K562 (cell line): ENCODE measurements at regions not wholly inside any gene's neighbourhood (a gene's known extent, or its start where the extent isn't known, plus 50 kb on each side); places are given as distances from the start of the nearest gene placed in this dataset.

ENCODE experiments used
- ATAC-seq: fragments of 200-7000 bp; cut with Tn5 transposase; 3 replicates; pipeline ENCODE4 v1.9.1; 2020; ENCODE audit warnings: moderate library complexity
- BruUV-seq: library from RNA; stranded (reverse); fragments of 400-500 nt; replicated peaks from 2 replicates; lab custom pipeline; 2021; lab: Mats Ljungman, UMichigan
- CTCF ChIA-PET: fragments of 300-600 bp; formaldehyde crosslinking; extraction: SDS; loops from one replicate; lab custom pipeline; 2021; ENCODE audit warnings: low intra/inter-chr PET ratio; lab: Yijun Ruan, JAX
- POLR2A ChIA-PET: fragments of 300-600, 350-650 bp; sonication (Branson Sonifier 250); formaldehyde crosslinking; extraction: SDS; loops from one replicate; lab custom pipeline; 2021; ENCODE audit warnings: antibody characterized with exemption, inconsistent platforms; lab: Yijun Ruan, JAX
- DNase-seq, 4 experiments: peaks; one replicate each; pipeline versions ENCODE4 v3.0.0 to v3.0.0-alpha.2; 2011 to 2018; ENCODE audit warnings: low spot score in 3 of 4, mixed read lengths in 3 of 4; ENCODE audit errors: extremely low read depth in 1 of 4
- FAIRE-seq: peaks from 2 replicates; lab custom pipeline; 2011; peaks lifted over from hg19 to GRCh38; lab: Jason Lieb, UNC
- H2AFZ ChIP-seq: 2 replicates; pipeline ENCODE4 v1.6.0; 2011; ENCODE audit warnings: low read depth, low read length, control low read depth, inconsistent platforms
- H3K27ac ChIP-seq: fragments of 200-600 bp; 3 replicates; pipeline ENCODE4 v1.8.0; 2011; ENCODE audit warnings: low read depth, mild to moderate bottlenecking, control low read depth, inconsistent platforms, low read length, moderate library complexity, mixed read lengths; ENCODE audit errors: extremely low read depth
- H3K27me3 ChIP-seq, 2 experiments: fragments of 300-600 bp in 1 of 2; 2 replicates in 1 of 2; 3 replicates in 1 of 2; pipeline versions ENCODE4 v1.6.0 to v1.8.0; 2011; ENCODE audit warnings: inconsistent platforms in 2 of 2, low read length in 2 of 2, mild to moderate bottlenecking in 1 of 2, mixed read lengths in 1 of 2, moderate library complexity in 1 of 2; ENCODE audit not compliant: control insufficient read depth in 2 of 2, insufficient read depth in 2 of 2
- H3K36me3 ChIP-seq: fragments of 300-600 bp; 3 replicates; pipeline ENCODE4 v1.8.0; 2011; ENCODE audit warnings: mild to moderate bottlenecking, low read length, inconsistent platforms; ENCODE audit not compliant: control insufficient read depth, insufficient read depth
- H3K4me1 ChIP-seq, 2 experiments: fragments of 200-600 bp in 1 of 2; replicated peaks in 1 of 2; 2 replicates in 1 of 2; 3 replicates in 1 of 2; pipeline versions ENCODE4 v1.5.1 to v1.8.0; 2011; ENCODE audit warnings: inconsistent platforms in 2 of 2, low read length in 2 of 2, mild to moderate bottlenecking in 1 of 2, mixed read lengths in 1 of 2, moderate library complexity in 1 of 2; ENCODE audit not compliant: control insufficient read depth in 2 of 2, insufficient read depth in 2 of 2
- H3K4me2 ChIP-seq: 2 replicates; pipeline ENCODE4 v1.6.1; 2011; ENCODE audit warnings: low read length, control low read depth, inconsistent platforms, mixed read lengths; ENCODE audit not compliant: insufficient read depth
- H3K4me3 ChIP-seq: fragments of 200-600 bp; sonication (generic), shearing (Covaris generic); 2 replicates; pipeline ENCODE4 v1.5.1; 2016; ENCODE audit warnings: control low read depth, inconsistent platforms
- H3K79me2 ChIP-seq: fragments of 200-600 bp; 3 replicates; pipeline ENCODE4 v1.8.0; 2011; ENCODE audit warnings: low read length, inconsistent platforms; ENCODE audit not compliant: control insufficient read depth, insufficient read depth
- H3K9ac ChIP-seq, 2 experiments: 2 replicates each; pipeline versions ENCODE4 v1.6.0 to v1.6.1; 2011; ENCODE audit warnings: low read depth in 2 of 2, low read length in 2 of 2, control low read depth in 1 of 2, inconsistent platforms in 1 of 2, mild to moderate bottlenecking in 1 of 2, mixed read lengths in 1 of 2; ENCODE audit not compliant: insufficient read depth in 1 of 2
- H3K9me1 ChIP-seq: one replicate; pipeline ENCODE4 v1.6.0; 2011; ENCODE audit warnings: inconsistent platforms, mild to moderate bottlenecking, low read length, moderate library complexity; ENCODE audit not compliant: control insufficient read depth, insufficient read depth
- H3K9me3 ChIP-seq: replicated peaks from 2 replicates; pipeline ENCODE4 v1.5.1; 2011; ENCODE audit warnings: low read depth, low read length, inconsistent platforms; ENCODE audit not compliant: control insufficient read depth, insufficient read depth
- H4K20me1 ChIP-seq: replicated peaks from 2 replicates; pipeline ENCODE4 v1.6.1; 2011; ENCODE audit warnings: low read length, inconsistent platforms, mixed read lengths; ENCODE audit not compliant: control insufficient read depth, insufficient read depth
- DMBX1 ChIP-seq: fragments of 250-450 bp; sonication (Bioruptor Pico); IDR thresholded peaks from 2 replicates; pipeline ENCODE4 v1.8.0; 2022; ENCODE audit warnings: inconsistent platforms, mild to moderate bottlenecking, moderate library complexity, borderline replicate concordance
- OTX1 ChIP-seq: fragments of 450-650 bp; formaldehyde crosslinking; IDR thresholded peaks from 2 replicates; pipeline ENCODE4 v1.4.0; 2022; ENCODE audit warnings: mild to moderate bottlenecking
- PCBP1 ChIP-seq: fragments of 200-400 bp; formaldehyde crosslinking; IDR thresholded peaks from 2 replicates; pipeline ENCODE4 v1.6.1; 2018; ENCODE audit warnings: mild to moderate bottlenecking, low read depth, low read length; ENCODE audit not compliant: poor library complexity, severe bottlenecking
- YBX1 ChIP-seq: fragments of 450-650 bp; IDR thresholded peaks from 2 replicates; pipeline ENCODE4 v1.7.1; 2016; ENCODE audit warnings: mild to moderate bottlenecking
- ZNF57 ChIP-seq: fragments of 450-650 bp; formaldehyde crosslinking; IDR thresholded peaks from 2 replicates; pipeline ENCODE4 v1.4.0; 2020; ENCODE audit warnings: mild to moderate bottlenecking, moderate library complexity
- WGBS: fragments of 100-300 bp; shearing (Covaris generic); methylation state at CpG from one replicate; pipeline ENCODE4 v1.1.6; 2016; ENCODE audit warnings: low coverage, mixed read lengths; ENCODE audit not compliant: insufficient coverage; ENCODE audit errors: missing lambda C conversion rate; 5-methylcytosine and 5-hydroxymethylcytosine counted together
- in situ Hi-C: fragments of 300-500 bp; cut with MboI; formaldehyde crosslinking; loops from 4 replicates; pipeline ENCODE4 v1.15.0; 2018; ENCODE audit warnings: inconsistent platforms, mixed read lengths
- intact Hi-C: fragments of 100-400 bp; cut with micrococcal nuclease; formaldehyde crosslinking; loops from 2 replicates; pipeline ENCODE4 v1.14.2; 2022
- TF ChIP-seq, protein P1 (sequence below): fragments of 200-800 bp; sonication (Bioruptor generic); IDR thresholded peaks from 2 replicates; pipeline ENCODE4 v1.6.1; 2017; ENCODE audit warnings: missing genetic modification characterization, missing compliant biosample characterization
- TF ChIP-seq, protein P2 (sequence below): fragments of 250-450 bp; sonication (Bioruptor Pico); IDR thresholded peaks from 2 replicates; pipeline ENCODE4 v1.5.0; 2021

DNA sequence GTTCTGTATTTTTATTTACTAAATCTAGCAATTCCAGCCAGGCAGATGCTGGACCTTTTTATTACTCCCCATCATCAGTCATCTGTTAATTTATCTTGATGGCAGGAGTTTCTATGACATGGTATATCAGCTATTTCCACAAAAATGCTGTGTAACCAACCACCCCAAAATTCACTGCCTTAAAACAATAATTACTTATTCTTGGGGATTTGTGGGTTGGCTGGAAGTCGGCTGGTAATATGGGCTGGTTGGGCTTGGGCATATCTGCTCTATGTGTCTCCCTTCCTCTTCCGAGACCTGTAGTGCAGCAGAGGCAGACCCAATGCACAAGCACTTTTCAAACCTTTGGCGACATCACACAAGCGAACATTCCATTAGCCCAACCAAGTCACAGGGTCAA lies 92.1 kb upstream of the UBE2E1 start:
- POLR2A ChIA-PET: no interaction called here
- Histone ChIP-seq H3K27me3 (peaks cover 14 to 26% of the 10 kb centered on the region in 2 experiments; a peak in 4 of 5 replicates), H3K9ac (no peak overlapping the region), H3K4me2 (no peak overlapping the region), H3K4me3 (no peak overlapping the region), H3K79me2 (no peaks in the 10 kb centered on the region), H3K4me1 (no peaks in the 10 kb centered on the region)
- ATAC-seq: no peak
- TF ChIP-seq, protein P1, sequence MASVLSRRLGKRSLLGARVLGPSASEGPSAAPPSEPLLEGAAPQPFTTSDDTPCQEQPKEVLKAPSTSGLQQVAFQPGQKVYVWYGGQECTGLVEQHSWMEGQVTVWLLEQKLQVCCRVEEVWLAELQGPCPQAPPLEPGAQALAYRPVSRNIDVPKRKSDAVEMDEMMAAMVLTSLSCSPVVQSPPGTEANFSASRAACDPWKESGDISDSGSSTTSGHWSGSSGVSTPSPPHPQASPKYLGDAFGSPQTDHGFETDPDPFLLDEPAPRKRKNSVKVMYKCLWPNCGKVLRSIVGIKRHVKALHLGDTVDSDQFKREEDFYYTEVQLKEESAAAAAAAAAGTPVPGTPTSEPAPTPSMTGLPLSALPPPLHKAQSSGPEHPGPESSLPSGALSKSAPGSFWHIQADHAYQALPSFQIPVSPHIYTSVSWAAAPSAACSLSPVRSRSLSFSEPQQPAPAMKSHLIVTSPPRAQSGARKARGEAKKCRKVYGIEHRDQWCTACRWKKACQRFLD (CRISPR knock-in tag): no peak
- TF ChIP-seq, protein P2, sequence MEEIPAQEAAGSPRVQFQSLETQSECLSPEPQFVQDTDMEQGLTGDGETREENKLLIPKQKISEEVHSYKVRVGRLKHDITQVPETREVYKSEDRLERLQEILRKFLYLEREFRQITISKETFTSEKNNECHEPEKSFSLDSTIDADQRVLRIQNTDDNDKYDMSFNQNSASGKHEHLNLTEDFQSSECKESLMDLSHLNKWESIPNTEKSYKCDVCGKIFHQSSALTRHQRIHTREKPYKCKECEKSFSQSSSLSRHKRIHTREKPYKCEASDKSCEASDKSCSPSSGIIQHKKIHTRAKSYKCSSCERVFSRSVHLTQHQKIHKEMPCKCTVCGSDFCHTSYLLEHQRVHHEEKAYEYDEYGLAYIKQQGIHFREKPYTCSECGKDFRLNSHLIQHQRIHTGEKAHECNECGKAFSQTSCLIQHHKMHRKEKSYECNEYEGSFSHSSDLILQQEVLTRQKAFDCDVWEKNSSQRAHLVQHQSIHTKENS (CRISPR knock-in tag): no peak
- no peak for TF ChIP-seq OTX1 (CRISPR knock-in tag)
- TF ChIP-seq YBX1: no peak
- no peak for TF ChIP-seq ZNF57 (CRISPR knock-in tag)
- no peak for TF ChIP-seq DMBX1 (CRISPR knock-in tag)
- no peak for TF ChIP-seq PCBP1
- TF ChIP-seq, all 486 proteins: peak for 0
- H3K9me3 ChIP-seq: no peaks in the 10 kb centered on the region
- no peaks in the 10 kb centered on the region for H3K9me1 ChIP-seq
- WGBS: 0% methylated on average over 4 of the region's 4 CpGs
- H3K27ac ChIP-seq: no peak overlapping the region
- no peaks in the 10 kb centered on the region for H3K36me3 ChIP-seq
- DNase-seq: no peak
- H2AFZ ChIP-seq: no peak overlapping the region
- in situ Hi-C loops: no loop called here
- no peaks in the 10 kb centered on the region for H4K20me1 ChIP-seq
- intact Hi-C loops: loop anchor here (10.0 kb wide), 1 partner anchor 161 kb away; no protein-coding TSS in a partner anchor
- no peak for FAIRE-seq
- BruUV-seq: no TSS peak
- CTCF ChIA-PET: no interaction called here
